Osteocyte (in vitro differentiated cells): ENCODE measurements at regions not wholly inside any gene's neighbourhood (a gene's known extent, or its start where the extent isn't known, plus 50 kb on each side); places are given as distances from the start of the nearest gene placed in this dataset.

Experiments
- DNase-seq: peaks from one replicate; pipeline ENCODE4 v3.0.0; 2021; ENCODE audit warnings: mixed read lengths; ENCODE audit not compliant: unreplicated experiment; ENCODE audit errors: extremely low spot score
- H3K27ac Mint-ChIP-seq: one replicate; pipeline ENCODE4 v1.8.0; 2021; ENCODE audit warnings: mild to moderate bottlenecking, mixed read lengths; ENCODE audit not compliant: unreplicated experiment
- H3K27me3 Mint-ChIP-seq: one replicate; pipeline ENCODE4 v1.8.0; 2021; ENCODE audit warnings: mixed read lengths; ENCODE audit not compliant: unreplicated experiment
- H3K36me3 Mint-ChIP-seq: one replicate; pipeline ENCODE4 v1.8.0; 2021; ENCODE audit warnings: mixed read lengths; ENCODE audit not compliant: unreplicated experiment
- H3K4me1 Mint-ChIP-seq: one replicate; pipeline ENCODE4 v1.8.0; 2021; ENCODE audit warnings: mixed read lengths; ENCODE audit not compliant: unreplicated experiment
- H3K4me3 Mint-ChIP-seq: one replicate; pipeline ENCODE4 v1.8.0; 2021; ENCODE audit warnings: mild to moderate bottlenecking, moderate library complexity, mixed read lengths; ENCODE audit not compliant: unreplicated experiment
- H3K9me3 Mint-ChIP-seq: one replicate; pipeline ENCODE4 v1.8.0; 2021; ENCODE audit warnings: mixed read lengths; ENCODE audit not compliant: unreplicated experiment
- TF ChIP-seq, protein P1 (sequence below): fragments of 200-600 bp; sonication (generic); IDR thresholded peaks from 2 replicates; pipeline ENCODE4 v1.5.0; 2021; ENCODE audit warnings: antibody characterized with exemption, mild to moderate bottlenecking, moderate library complexity

DNA sequence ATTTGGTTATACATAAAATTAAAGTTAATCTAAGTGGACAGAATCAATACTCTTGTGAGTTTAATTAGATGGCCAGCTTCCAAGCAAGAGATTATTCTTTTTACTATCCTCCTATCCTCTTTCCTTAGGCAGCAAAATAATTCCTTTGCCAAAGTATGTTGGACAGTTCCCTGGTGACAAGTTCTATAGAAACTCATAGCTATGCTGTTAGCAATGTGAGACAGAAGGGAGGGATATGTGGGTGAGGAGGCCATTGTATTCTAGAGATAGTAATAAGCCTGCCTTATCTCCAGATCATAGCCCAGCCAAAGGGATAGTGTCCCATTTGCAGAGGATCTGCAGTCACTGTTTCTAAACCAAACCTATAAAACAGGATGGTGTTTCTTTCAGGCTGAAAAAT lies 181.6 kb upstream of the HDAC9 start:
- Mint-ChIP-seq H3K36me3 (no peaks in the 10 kb centered on the region), H3K27ac (no peak overlapping the region), H3K27me3 (peaks cover 33% of the 10 kb centered on the region), H3K4me1 (peaks cover 4% of the 10 kb centered on the region), H3K9me3 (no peaks in the 10 kb centered on the region), H3K4me3 (no peak overlapping the region)
- DNase-seq: no peak
- TF ChIP-seq, protein P1, sequence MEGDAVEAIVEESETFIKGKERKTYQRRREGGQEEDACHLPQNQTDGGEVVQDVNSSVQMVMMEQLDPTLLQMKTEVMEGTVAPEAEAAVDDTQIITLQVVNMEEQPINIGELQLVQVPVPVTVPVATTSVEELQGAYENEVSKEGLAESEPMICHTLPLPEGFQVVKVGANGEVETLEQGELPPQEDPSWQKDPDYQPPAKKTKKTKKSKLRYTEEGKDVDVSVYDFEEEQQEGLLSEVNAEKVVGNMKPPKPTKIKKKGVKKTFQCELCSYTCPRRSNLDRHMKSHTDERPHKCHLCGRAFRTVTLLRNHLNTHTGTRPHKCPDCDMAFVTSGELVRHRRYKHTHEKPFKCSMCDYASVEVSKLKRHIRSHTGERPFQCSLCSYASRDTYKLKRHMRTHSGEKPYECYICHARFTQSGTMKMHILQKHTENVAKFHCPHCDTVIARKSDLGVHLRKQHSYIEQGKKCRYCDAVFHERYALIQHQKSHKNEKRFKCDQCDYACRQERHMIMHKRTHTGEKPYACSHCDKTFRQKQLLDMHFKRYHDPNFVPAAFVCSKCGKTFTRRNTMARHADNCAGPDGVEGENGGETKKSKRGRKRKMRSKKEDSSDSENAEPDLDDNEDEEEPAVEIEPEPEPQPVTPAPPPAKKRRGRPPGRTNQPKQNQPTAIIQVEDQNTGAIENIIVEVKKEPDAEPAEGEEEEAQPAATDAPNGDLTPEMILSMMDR: no peak

DNA sequence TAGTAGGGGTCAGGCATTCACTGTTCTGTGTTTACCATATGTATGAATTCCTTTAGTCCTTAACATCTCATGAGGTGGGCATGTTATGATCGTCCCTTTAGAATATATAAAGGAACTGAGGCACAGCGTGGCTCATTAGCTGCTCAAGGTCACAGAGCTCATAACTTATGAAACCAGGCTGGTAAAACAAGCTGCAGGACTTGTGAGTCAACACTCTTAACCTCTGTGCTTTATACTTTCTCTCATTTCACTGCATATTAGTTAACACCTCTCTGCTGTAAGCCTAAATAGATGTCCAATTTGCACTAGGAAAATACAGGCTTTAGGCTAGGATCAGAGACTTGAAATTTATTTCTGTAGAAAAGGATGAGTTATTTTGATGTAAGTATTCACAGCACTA lies 180.3 kb upstream of the HDAC9 start:
- TF ChIP-seq, protein P1: no peak
- Mint-ChIP-seq H3K27ac (no peak overlapping the region), H3K4me1 (no peaks in the 10 kb centered on the region), H3K36me3 (no peaks in the 10 kb centered on the region), H3K27me3 (peaks cover 38% of the 10 kb centered on the region), H3K4me3 (no peak overlapping the region), H3K9me3 (no peaks in the 10 kb centered on the region)
- no peak for DNase-seq

DNA sequence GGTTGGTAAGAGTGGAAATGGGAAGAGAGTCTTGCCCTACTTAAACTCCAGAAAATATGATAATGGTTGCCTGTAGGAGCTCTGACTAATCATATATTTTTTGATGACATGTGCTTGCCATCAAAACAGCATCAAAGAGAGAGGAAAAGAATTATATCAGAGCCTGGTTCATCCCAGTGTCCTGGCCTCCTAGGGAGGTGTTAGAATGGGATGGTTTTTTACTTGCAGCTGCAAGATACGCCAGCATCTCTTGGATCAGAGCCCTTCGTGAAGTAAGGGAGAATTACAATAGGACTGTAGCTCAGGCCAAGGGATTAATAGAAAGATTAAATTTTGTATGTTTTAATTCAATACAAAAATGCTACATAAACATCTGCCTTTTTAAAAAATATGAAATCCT lies 177.6 kb upstream of the HDAC9 start:
- no peak for DNase-seq
- TF ChIP-seq, protein P1: no peak
- Mint-ChIP-seq H3K27me3 (peaks cover 24% of the 10 kb centered on the region), H3K27ac (no peak overlapping the region), H3K36me3 (no peaks in the 10 kb centered on the region), H3K4me1 (no peaks in the 10 kb centered on the region), H3K9me3 (no peaks in the 10 kb centered on the region), H3K4me3 (no peak overlapping the region)

DNA sequence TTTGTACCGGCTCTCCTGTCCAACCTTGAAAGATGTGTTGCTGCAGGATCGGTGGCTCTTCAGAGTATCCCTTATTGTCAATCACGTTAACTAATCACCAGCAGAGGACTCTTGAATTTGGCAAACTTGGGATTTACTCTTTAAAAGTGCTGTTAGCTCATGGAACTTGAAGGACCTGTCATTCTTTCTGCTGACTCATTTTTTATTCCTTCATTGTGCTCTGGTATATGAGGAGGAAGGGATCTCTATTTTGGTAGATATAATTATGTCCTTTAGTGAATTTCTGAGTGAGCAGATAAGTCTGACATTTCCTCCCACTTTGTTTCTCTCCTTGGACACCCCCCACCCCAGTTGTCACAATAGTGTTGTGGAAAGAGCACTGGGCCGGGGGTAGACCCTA lies 175.1 kb upstream of the HDAC9 start:
- Mint-ChIP-seq H3K9me3 (no peaks in the 10 kb centered on the region), H3K36me3 (no peaks in the 10 kb centered on the region), H3K27ac (no peak overlapping the region), H3K27me3 (peaks cover 8% of the 10 kb centered on the region), H3K4me3 (no peak overlapping the region), H3K4me1 (no peaks in the 10 kb centered on the region)
- TF ChIP-seq, protein P1: no peak
- no peak for DNase-seq

DNA sequence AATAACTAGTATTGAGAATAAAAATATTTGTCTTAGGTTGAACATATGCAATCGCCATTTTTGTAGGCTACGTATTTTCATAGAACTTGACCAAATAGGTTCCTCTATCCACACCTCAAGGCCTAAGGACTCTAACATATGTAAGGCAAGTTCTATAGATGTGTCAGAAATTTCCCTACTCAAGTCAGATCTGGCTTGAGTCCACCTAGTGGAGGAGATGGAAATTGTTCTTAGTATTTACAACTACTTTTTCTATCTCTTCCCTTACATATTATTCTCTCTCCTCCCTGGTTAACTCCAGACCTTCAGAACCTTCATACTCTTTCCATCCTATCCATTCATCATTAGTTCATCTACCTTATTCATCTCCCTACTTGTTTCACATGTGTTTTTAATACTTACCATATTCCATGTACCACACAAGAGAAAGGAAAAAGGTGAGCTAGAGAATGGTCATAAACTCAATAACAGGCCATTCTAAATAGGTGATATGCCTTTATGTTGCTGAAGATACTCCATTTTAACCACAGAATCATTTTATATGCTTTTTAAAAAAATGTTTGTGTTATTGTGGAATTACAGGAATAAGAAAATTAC lies 174.5 kb upstream of the HDAC9 start:
- H3K36me3 Mint-ChIP-seq: no peaks in the 10 kb centered on the region
- no peak for DNase-seq
- peaks cover 6% of the 10 kb centered on the region for H3K27me3 Mint-ChIP-seq
- H3K4me3 Mint-ChIP-seq: no peak overlapping the region
- H3K27ac Mint-ChIP-seq: no peak overlapping the region
- TF ChIP-seq, protein P1: peak; percentile 71
- H3K9me3 Mint-ChIP-seq: no peaks in the 10 kb centered on the region
- no peaks in the 10 kb centered on the region for H3K4me1 Mint-ChIP-seq
